ENCODE measurements at regions not wholly inside any gene's neighbourhood (a gene's known extent, or its start where the extent isn't known, plus 50 kb on each side); places are given as distances from the start of the nearest gene placed in this dataset.

- peaks cover 0 to 24% (median 10%) of the 10 kb centered on the region in 4 donors for H3K4me1 ChIP-seq
- no peak overlapping the region for H3K27ac ChIP-seq
- no peak overlapping the region for H3K4me3 ChIP-seq
- 88 to 97% (median 94%) methylated on average over 5 of the region's 5 CpGs for WGBS, 5 donors
- H3K27me3 ChIP-seq: no peaks in the 10 kb centered on the region
- no peak for DNase-seq
- intact Hi-C loops (cut with DNase I; ENCODE audit: low total_unique reads): no loop called here
- H3K9me3 ChIP-seq: no peaks in the 10 kb centered on the region
- no peaks in the 10 kb centered on the region for H3K36me3 ChIP-seq
- no peak for TF ChIP-seq POLR2AphosphoS5 (IDR thresholded peaks at IDR 0.05)
- no peak for TF ChIP-seq CTCF (IDR thresholded peaks at IDR 0.05)
- no peak for TF ChIP-seq EP300 (IDR thresholded peaks at IDR 0.05)
- TF ChIP-seq POLR2A (IDR thresholded peaks at IDR 0.05): no peak
Observed at GRCh38 chr6:143611580-143611979, 66.2 kb upstream of the PHACTR2 start.

GRCh38 chr6:143609972-143610371, 67.8 kb upstream of the PHACTR2 start:
- intact Hi-C loops (cut with DNase I; ENCODE audit: low total_unique reads): no loop called here
- no peak for TF ChIP-seq POLR2AphosphoS5 (IDR thresholded peaks at IDR 0.05)
- TF ChIP-seq POLR2A (IDR thresholded peaks at IDR 0.05): no peak
- TF ChIP-seq CTCF (IDR thresholded peaks at IDR 0.05): no peak
- TF ChIP-seq EP300 (IDR thresholded peaks at IDR 0.05): no peak
- Histone ChIP-seq H3K4me3 (no peak overlapping the region), H3K27me3 (no peaks in the 10 kb centered on the region), H3K9me3 (no peaks in the 10 kb centered on the region), H3K4me1 (peaks cover 0 to 21% (median 10%) of the 10 kb centered on the region in 4 donors), H3K36me3 (no peaks in the 10 kb centered on the region), H3K27ac (no peak overlapping the region)
- WGBS, 5 donors: 83 to 95% (median 90%) methylated on average over 1 of the region's 1 CpG
- no peak for DNase-seq

GRCh38 chr6:143609501-143609900, 68.3 kb upstream of the PHACTR2 start:
- WGBS, 5 donors: 56 to 70% (median 65%) methylated on average over 1 of the region's 1 CpG
- TF ChIP-seq EP300 (IDR thresholded peaks at IDR 0.05): no peak
- intact Hi-C loops (cut with DNase I; ENCODE audit: low total_unique reads): no loop called here

GRCh38 chr6:143608906-143609305, 68.9 kb upstream of the PHACTR2 start:
- Histone ChIP-seq H3K4me3 (no peak overlapping the region), H3K9me3 (no peaks in the 10 kb centered on the region), H3K27ac (no peak overlapping the region), H3K4me1 (peaks cover 0 to 16% (median 5%) of the 10 kb centered on the region in 4 donors), H3K27me3 (no peaks in the 10 kb centered on the region), H3K36me3 (no peaks in the 10 kb centered on the region)
- TF ChIP-seq EP300 (IDR thresholded peaks at IDR 0.05) (no peak), POLR2A (IDR thresholded peaks at IDR 0.05) (no peak), POLR2AphosphoS5 (IDR thresholded peaks at IDR 0.05) (no peak)
- intact Hi-C loops (cut with DNase I; ENCODE audit: low total_unique reads): no loop called here
- 87 to 96% (median 93%) methylated on average over 5 of the region's 5 CpGs for WGBS, 5 donors
- no peak for DNase-seq

More at GRCh38 chr6:143609501-143609900, 68.3 kb upstream of the PHACTR2 start:
- Histone ChIP-seq H3K27me3 (no peaks in the 10 kb centered on the region), H3K27ac (no peak overlapping the region), H3K9me3 (no peaks in the 10 kb centered on the region), H3K36me3 (no peaks in the 10 kb centered on the region), H3K4me1 (peaks cover 0 to 17% (median 8%) of the 10 kb centered on the region in 4 donors), H3K4me3 (no peak overlapping the region)
- no peak for DNase-seq

GRCh38 chr6:143607974-143608373, 69.8 kb upstream of the PHACTR2 start:
- WGBS, 5 donors: 74 to 84% (median 76%) methylated on average over 7 of the region's 7 CpGs
- no peak overlapping the region for H3K4me3 ChIP-seq
- no peak for DNase-seq
- no peaks in the 10 kb centered on the region for H3K9me3 ChIP-seq
- H3K27ac ChIP-seq: peak overlapping the region in 1 of 5 donors; percentile 16
- peaks cover 0 to 16% (median 4%) of the 10 kb centered on the region in 4 donors for H3K4me1 ChIP-seq
- H3K36me3 ChIP-seq: no peaks in the 10 kb centered on the region
- H3K27me3 ChIP-seq: no peaks in the 10 kb centered on the region
- intact Hi-C loops (cut with DNase I; ENCODE audit: low total_unique reads): no loop called here
- TF ChIP-seq POLR2A (IDR thresholded peaks at IDR 0.05) (no peak), POLR2AphosphoS5 (IDR thresholded peaks at IDR 0.05) (no peak), EP300 (IDR thresholded peaks at IDR 0.05) (no peak), CTCF (IDR thresholded peaks at IDR 0.05) (no peak)
